GM21515 (cell line): ENCODE measurements at regions not wholly inside any gene's neighbourhood (a gene's known extent, or its start where the extent isn't known, plus 50 kb on each side); places are given as distances from the start of the nearest gene placed in this dataset.
"Not testable (repeated sequence)": the region's sequence is repeated elsewhere in the genome, so short reads cannot be mapped to it uniquely, and the experiment has no call there.

Experiments
- ATAC-seq: cut with Tn5 transposase; IDR thresholded peaks from one replicate; pipeline ENCODE4 v1.9.1; 2021; ENCODE audit not compliant: unreplicated experiment

- ATAC-seq = no peak
These were observed 282.5 kb upstream of the IRX4 start for GRCh38 chr5:2165203-2165602.

GRCh38 chr5:2164586-2164985 is 281.9 kb upstream of the IRX4 start:
- ATAC-seq = no peak

- ATAC-seq = no peak
These were observed 281.3 kb upstream of the IRX4 start for GRCh38 chr5:2163940-2164490.

- ATAC-seq = no peak
These were observed 280.5 kb upstream of the IRX4 start for GRCh38 chr5:2163060-2163856.

GRCh38 chr5:2160811-2161210 is 278.1 kb upstream of the IRX4 start:
- no peak for ATAC-seq

GRCh38 chr5:2158767-2159166 is 276.0 kb upstream of the IRX4 start:
- no peak for ATAC-seq

GRCh38 chr5:2158109-2158508 is 275.4 kb upstream of the IRX4 start:
- ATAC-seq = no peak

GRCh38 chr5:2157372-2157771 is 274.6 kb upstream of the IRX4 start:
- no peak for ATAC-seq

- no peak for ATAC-seq
These were observed 273.8 kb upstream of the IRX4 start for GRCh38 chr5:2156358-2157059.

- no peak for ATAC-seq
These were observed 272.8 kb upstream of the IRX4 start for GRCh38 chr5:2155556-2155955.

GRCh38 chr5:2153802-2154201 is 271.1 kb upstream of the IRX4 start:
- ATAC-seq = no peak

GRCh38 chr5:2153350-2153749 is 270.6 kb upstream of the IRX4 start:
- no peak for ATAC-seq

- not testable (repeated sequence) for ATAC-seq
These were observed 268.7 kb upstream of the IRX4 start for GRCh38 chr5:2151301-2151888.

- ATAC-seq = no peak
These were observed 266.4 kb upstream of the IRX4 start for GRCh38 chr5:2149195-2149539.

- ATAC-seq = no peak
These were observed 265.8 kb upstream of the IRX4 start for GRCh38 chr5:2148312-2149194.

- ATAC-seq = no peak
These were observed 265.0 kb upstream of the IRX4 start for GRCh38 chr5:2147504-2148311.

- ATAC-seq = no peak
These were observed 261.1 kb upstream of the IRX4 start for GRCh38 chr5:2143646-2144353.

- ATAC-seq = no peak
These were observed 260.4 kb upstream of the IRX4 start for GRCh38 chr5:2143088-2143487.

- no peak for ATAC-seq
These were observed 259.8 kb upstream of the IRX4 start for GRCh38 chr5:2142456-2142954.
